Right ventricle myocardium superior (tissue), 1 donor: ENCODE measurements at regions not wholly inside any gene's neighbourhood (a gene's known extent, or its start where the extent isn't known, plus 50 kb on each side); places are given as distances from the start of the nearest gene placed in this dataset.

ENCODE experiments used
- ATAC-seq: fragments of 200-7000 bp; cut with Tn5 transposase; one replicate; pipeline ENCODE4 v1.9.1; 2020; ENCODE audit warnings: mild to moderate bottlenecking; ENCODE audit not compliant: poor library complexity
- DNase-seq: peaks from one replicate; pipeline ENCODE4 v3.0.0-alpha.2; 2020
- intact Hi-C: fragments of 100-400 bp; cut with DNase I; formaldehyde crosslinking; loops from one replicate; pipeline ENCODE4 v1.11.2; 2022
- donor health status: DM: no; HTN: yes; CAD: no; lungs with severe emphysema.

GRCh38 chr4:149145803-149146202, 669.8 kb downstream of the IQCM start:
- intact Hi-C loops: no loop called here
- ATAC-seq (no peak), DNase-seq (no peak)

DNA sequence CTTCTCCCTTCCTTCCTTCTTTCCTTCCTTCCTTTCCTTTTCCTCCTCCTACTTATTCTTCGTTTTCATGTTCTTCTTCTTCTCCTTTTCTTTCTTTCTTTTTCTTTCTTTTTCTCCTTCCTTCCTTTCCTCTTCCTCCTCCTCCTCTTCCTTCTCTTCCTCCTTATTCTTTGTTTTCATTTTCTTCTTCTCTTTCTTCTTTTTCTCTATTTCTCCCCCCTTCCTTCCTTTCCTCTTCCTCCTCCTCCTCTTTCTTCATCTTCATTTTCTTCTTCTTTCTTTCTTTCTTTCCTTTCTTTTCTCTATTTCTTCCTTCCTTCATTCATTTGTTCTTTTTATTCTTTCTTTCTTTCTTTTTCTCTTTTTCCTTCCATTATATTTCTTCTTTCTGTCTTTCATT, 671.6 kb downstream of the IQCM start:
- intact Hi-C loops: no loop called here
- ATAC-seq: no peak

DNA sequence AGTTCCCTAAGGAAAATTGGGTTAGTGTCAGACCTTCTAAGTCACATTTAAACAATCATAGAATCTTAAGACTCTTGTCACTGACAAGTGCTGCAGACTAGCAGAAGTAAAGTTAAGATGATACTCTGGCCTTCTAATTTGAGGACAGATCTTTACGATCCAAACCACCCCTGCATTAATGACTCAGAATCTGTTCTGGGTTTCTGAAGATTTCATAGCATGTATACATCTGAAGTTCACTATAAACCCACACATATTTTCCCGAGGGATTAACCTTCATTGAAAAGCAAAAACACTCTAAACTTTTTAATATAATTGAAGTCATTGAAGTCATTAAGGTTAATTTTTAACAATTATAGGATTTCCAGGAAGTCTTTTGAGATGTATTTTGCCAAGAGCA, 674.3 kb downstream of the IQCM start:
- DNase-seq: no peak
- ATAC-seq: no peak
- intact Hi-C loops: no loop called here

More for the DNA sequence above, 671.6 kb downstream of the IQCM start:
- no peak for DNase-seq

GRCh38 chr4:149140841-149141240, 674.8 kb downstream of the IQCM start:
- DNase-seq (no peak), ATAC-seq (no peak)
- intact Hi-C loops: no loop called here

DNA sequence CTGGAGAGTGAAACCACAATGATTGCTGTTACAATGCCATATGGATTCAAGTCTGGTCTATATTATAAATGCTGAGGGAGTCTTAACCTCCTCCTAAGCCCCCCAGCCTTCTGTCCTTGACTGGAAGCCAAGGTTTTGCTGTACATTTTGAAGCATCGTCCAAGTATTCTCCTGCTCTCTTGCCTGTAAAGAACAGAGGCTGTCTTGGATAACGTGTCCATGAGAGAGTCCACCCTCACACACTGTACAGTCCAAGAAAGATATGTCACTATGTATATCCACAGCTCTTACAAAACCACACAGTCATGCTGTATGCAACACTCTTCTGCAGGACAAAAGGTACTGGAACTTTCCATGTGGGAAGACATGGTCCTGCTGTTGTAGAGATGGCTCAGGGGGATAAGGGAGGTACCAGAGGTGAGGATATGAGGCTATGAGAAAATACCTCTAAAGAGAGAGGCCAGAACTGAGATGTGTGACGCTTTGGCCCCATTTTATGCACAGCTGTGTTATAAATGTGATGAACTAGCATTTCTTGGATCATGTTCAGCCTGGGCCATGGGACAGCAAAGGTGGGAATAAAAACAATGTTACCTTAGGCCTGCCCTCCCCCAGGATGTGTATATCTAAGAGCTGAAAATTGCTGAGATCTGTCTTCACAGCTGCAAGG, 678.6 kb downstream of the IQCM start:
- ATAC-seq: no peak
- intact Hi-C loops: no loop called here
- no peak for DNase-seq

GRCh38 chr4:149135062-149135461, 680.6 kb downstream of the IQCM start:
- ATAC-seq: no peak
- intact Hi-C loops: no loop called here
- DNase-seq: no peak

DNA sequence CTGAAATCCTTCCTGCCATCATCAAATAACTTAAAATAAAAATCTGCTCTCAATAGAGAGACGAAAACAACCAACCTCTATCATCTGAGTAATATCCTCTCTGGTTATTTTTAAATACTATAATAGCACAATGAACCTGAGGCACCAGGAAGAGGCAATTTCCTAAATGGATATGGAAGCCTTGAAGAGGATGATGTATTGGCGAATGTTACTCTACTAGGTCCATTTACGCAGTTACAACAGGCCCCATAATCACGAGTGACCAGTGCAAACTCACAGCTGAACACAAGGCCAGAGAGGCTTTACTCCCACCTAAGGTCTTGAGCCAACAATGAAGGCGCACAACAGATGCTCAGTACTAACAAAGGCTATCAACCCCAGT, 678.8 kb upstream of the NR3C2 start:
- intact Hi-C loops: no loop called here
- no peak for DNase-seq
- ATAC-seq: no peak

DNA sequence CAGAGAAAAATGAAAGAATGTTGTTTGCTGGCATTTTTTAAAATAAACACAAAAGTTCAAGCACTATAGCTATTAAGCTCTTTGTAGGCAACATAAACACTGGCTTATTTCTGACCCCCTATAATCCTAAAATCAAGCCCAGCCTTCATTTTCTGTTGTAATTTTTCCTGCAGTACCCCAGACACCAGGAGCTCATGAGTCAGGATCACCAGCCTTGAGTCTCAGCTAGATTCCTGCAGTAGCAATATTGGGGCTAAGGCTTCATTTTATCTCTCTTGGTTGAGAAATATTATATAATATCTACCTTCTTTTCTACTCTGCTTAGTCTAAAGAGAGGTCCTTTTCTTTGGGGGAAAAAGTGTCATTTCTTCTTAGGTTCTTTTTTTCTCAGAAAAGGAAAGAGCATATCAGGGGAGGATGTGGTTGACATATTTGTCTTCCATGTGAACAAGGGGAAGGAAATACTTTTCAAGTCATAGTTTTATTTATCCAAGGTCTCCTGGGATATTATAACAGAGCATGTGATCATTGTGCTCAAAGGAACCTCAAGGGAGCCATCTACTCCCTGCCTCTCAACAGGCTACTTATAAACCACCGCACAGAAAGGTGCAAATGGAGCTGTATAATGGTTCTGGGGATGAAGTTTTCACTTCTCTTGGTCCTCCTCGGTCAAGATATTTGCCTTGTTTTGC, 678.3 kb upstream of the NR3C2 start:
- ATAC-seq (no peak), DNase-seq (no peak)
- intact Hi-C loops: no loop called here

DNA sequence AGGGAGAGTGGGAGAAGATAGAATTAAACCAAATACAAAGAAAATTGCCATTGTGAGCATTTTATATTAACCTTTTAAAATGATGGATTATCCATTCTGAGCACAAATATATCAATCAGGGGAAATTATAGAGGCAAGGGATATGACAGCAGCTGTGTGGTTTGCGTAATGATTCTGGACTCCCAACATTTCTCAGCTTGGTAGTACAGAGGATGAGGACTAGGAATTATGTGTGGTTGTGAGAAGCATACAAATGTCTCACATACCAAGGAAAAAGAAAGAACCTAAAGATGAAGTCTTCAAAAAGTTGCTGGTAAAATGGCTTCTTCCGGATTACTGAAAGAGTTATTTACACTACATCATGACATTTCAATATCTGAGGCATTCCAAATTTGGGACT, 674.6 kb upstream of the NR3C2 start:
- no peak for DNase-seq
- no peak for ATAC-seq
- intact Hi-C loops: no loop called here

- DNase-seq (no peak), ATAC-seq (no peak)
- intact Hi-C loops: no loop called here
These were observed 671.7 kb upstream of the NR3C2 start for GRCh38 chr4:149113804-149114430.

DNA sequence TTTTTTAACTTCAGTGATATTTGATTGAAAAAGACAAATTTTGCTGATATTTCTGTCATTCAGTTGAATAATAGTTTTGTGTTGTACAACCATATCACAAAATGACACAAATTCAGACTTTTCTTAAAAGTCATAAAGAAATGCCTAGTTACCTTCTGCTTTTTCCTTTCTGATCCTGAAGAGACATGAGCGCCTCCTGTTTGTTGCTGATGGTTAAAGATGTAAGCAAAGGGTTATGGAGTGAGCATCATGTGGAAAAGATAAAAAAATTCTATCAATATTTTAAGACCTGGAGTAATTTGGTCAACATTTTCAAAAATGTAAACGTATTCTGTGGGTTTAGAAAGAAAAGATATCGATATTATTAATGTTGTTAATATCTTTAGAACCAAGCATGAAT, 669.9 kb upstream of the NR3C2 start:
- intact Hi-C loops: no loop called here

GRCh38 chr4:149110481-149110880, 668.3 kb upstream of the NR3C2 start:
- no peak for DNase-seq
- ATAC-seq: no peak
- intact Hi-C loops: no loop called here

More for the DNA sequence above, 669.9 kb upstream of the NR3C2 start:
- no peak for DNase-seq
- ATAC-seq: no peak

DNA sequence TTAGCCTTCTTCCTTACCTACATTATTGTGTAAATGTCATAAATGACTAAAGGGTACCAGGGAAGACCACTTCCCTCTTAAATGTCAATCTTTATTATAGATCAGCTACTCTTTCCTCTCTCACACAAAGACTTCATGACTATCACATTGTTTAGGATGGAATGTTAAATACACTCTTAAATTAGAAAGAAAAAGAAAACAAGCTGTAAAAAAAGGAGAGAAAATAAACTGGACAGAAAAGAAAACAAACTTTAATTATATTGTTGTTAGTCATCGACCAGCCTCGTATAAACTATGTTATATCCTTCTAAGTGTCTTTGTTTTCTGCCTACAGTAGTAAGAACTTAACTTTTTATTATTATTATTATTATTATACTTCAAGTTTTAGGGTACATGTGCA, 666.4 kb upstream of the NR3C2 start:
- intact Hi-C loops: no loop called here
- no peak for DNase-seq
- ATAC-seq: no peak

GRCh38 chr4:149102765-149103164, 660.6 kb upstream of the NR3C2 start:
- no peak for DNase-seq
- ATAC-seq: no peak
- intact Hi-C loops: no loop called here

GRCh38 chr4:149101649-149102048, 659.4 kb upstream of the NR3C2 start:
- DNase-seq (no peak), ATAC-seq (no peak)
- intact Hi-C loops: no loop called here

DNA sequence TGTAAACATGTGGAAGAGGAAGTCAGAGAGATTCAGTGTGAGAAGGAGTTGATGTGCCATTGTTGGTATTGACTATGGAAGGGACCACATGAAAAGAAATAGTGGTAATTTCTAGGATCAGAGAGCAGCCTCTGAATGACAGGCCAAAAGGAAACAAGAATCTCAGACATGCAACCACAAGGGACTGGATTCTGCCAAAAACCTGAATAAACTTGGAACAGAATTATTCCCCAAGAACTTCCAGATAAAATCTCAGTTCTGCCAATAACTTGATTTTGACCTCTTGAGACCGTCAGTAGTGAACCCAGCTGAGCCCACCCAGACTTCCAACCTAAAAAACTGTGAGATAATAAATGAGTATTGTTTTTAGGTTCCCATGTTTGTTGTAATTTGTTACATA, 653.6 kb upstream of the NR3C2 start:
- ATAC-seq (no peak), DNase-seq (no peak)
- intact Hi-C loops: no loop called here

GRCh38 chr4:149095001-149095400, 652.8 kb upstream of the NR3C2 start:
- ATAC-seq (no peak), DNase-seq (no peak)
- intact Hi-C loops: no loop called here

GRCh38 chr4:149084144-149084543, 641.9 kb upstream of the NR3C2 start:
- intact Hi-C loops: no loop called here

DNA sequence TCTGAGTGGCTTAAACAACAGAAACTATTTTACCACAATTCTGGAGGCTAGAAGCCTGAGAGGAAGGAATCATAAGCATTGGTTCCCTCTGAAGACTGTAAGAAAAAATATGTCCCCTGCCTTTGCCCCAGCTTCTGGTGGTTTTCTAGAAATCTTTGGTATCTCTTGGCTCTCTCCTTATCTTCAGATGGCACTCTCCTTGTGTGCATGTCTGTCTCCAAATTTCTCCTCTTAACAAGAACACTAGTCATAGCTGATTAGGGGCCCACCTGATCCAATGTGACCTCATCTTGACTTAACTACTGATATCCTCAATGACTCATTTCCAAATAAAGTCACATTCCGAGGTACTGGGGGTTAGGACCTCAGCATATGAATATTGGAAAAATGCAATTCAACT, 635.0 kb upstream of the NR3C2 start:
- intact Hi-C loops: no loop called here
- ATAC-seq: no peak
- DNase-seq: no peak

More at GRCh38 chr4:149084144-149084543, 641.9 kb upstream of the NR3C2 start:
- ATAC-seq: no peak
- DNase-seq: no peak

DNA sequence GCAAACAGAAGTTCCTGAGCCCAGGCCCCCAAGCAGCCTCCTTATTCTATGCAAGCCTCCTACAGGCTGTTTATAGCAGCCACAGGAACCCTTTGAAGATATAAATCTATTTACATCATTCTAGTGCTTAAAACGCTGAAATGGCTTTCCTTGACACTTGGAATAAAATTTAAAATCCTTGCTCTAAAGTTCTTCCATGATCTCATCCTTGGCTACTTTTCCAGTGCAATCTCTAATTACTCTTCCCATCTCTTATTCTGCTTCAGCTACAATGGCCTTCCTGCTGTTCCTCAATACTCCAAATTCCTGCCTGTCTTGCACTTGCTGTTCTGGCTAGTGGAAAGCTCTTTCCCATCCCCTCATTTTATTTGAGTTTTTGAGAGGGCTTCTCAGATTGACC, 634.2 kb upstream of the NR3C2 start:
- intact Hi-C loops: no loop called here
- no peak for DNase-seq
- no peak for ATAC-seq
